ENCODE measurements at regions not wholly inside any gene's neighbourhood (a gene's known extent, or its start where the extent isn't known, plus 50 kb on each side); places are given as distances from the start of the nearest gene placed in this dataset.

DNA sequence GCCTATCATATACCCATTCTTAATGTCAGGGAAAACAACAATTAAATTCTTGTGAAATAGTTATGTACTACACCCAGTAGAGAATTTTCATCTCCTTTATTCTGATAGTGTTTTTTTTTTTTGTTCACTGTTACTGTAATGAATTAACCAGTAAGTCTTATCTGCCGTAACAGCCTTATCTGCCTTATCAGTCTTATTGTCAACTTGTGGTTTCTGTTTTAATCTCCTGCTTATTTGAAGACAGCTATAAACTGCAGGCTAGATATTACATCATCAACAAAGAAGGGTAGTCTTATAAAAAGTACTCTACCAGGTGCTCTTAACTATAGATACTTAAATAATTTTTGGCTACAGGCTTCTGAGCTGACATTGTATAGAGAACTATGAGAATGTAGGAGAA is 79.5 kb downstream of the MAGEB5 start:
- Histone ChIP-seq H3K9me3 (no peaks in the 10 kb centered on the region), H3K36me3 (ENCODE audit: low read depth) (no peaks in the 10 kb centered on the region), H3K4me3 (no peak overlapping the region), H3K4me1 (ENCODE audit: low read depth) (no peaks in the 10 kb centered on the region)
- TF ChIP-seq CTCF (IDR thresholded peaks at IDR 0.05) = no peak
- intact Hi-C loops (cut with DNase I, micrococcal nuclease) = no loop called here
- ATAC-seq = no peak
- no peak for DNase-seq

GRCh38 chrX:26286836-26287235 is 70.9 kb downstream of the MAGEB5 start:
- Histone ChIP-seq H3K36me3 (ENCODE audit: low read depth) (no peaks in the 10 kb centered on the region), H3K9me3 (peaks cover 3% of the 10 kb centered on the region), H3K4me1 (ENCODE audit: low read depth) (no peaks in the 10 kb centered on the region), H3K4me3 (no peak overlapping the region)
- no peak for ATAC-seq
- TF ChIP-seq CTCF (IDR thresholded peaks at IDR 0.05) = no peak
- DNase-seq = no peak
- intact Hi-C loops (cut with DNase I, micrococcal nuclease) = no loop called here
